A673 (cell line): ENCODE measurements at regions not wholly inside any gene's neighbourhood (a gene's known extent, or its start where the extent isn't known, plus 50 kb on each side); places are given as distances from the start of the nearest gene placed in this dataset.

Experiments used
- BruUV-seq: library from RNA; stranded (reverse); fragments of 400-500 nt; replicated peaks from 2 replicates; lab custom pipeline; 2021; lab: Mats Ljungman, UMichigan
- CTCF ChIA-PET: fragments of 300-600 bp; sonication (Branson Sonifier 250); formaldehyde crosslinking; loops from one replicate; lab custom pipeline; 2022; ENCODE audit warnings: antibody characterized with exemption; lab: Charles Lee
- POLR2A ChIA-PET: fragments of 300-600 bp; sonication (Branson Sonifier 250); formaldehyde crosslinking; loops from one replicate; lab custom pipeline; 2022; ENCODE audit warnings: antibody characterized with exemption; ENCODE audit not compliant: low non-redundant PET; lab: Charles Lee
- DNase-seq: peaks from one replicate; pipeline ENCODE4 v3.0.0-alpha.2; 2015; ENCODE audit warnings: low spot score
- H3K27ac ChIP-seq: fragments of 200-600 bp; sonication (generic); 2 replicates; pipeline ENCODE4 v1.5.1; 2016; ENCODE audit warnings: mixed run types, low read depth, mild to moderate bottlenecking, mixed read lengths, antibody characterized with exemption, low read length; ENCODE audit not compliant: poor library complexity, severe bottlenecking
- H3K27me3 ChIP-seq: fragments of 200-600 bp; sonication (generic); replicated peaks from 2 replicates; pipeline ENCODE4 v1.6.1; 2017; ENCODE audit warnings: mixed run types, low read depth, mild to moderate bottlenecking, mixed read lengths, antibody characterized with exemption, low read length; ENCODE audit not compliant: insufficient read depth, poor library complexity
- H3K36me3 ChIP-seq: fragments of 200-600 bp; sonication (generic); 2 replicates; pipeline ENCODE4 v1.6.1; 2016; ENCODE audit warnings: mixed run types, mild to moderate bottlenecking, mixed read lengths, antibody characterized with exemption, low read length; ENCODE audit not compliant: insufficient read depth, poor library complexity, severe bottlenecking
- H3K4me1 ChIP-seq: fragments of 200-600 bp; sonication (generic); 2 replicates; pipeline ENCODE4 v1.6.1; 2017; ENCODE audit warnings: mixed run types, mild to moderate bottlenecking, mixed read lengths, antibody characterized with exemption, low read length; ENCODE audit not compliant: insufficient read depth, poor library complexity, severe bottlenecking
- H3K4me3 ChIP-seq: fragments of 200-600 bp; sonication (generic); 2 replicates; pipeline ENCODE4 v1.5.1; 2016; ENCODE audit warnings: low read depth, mixed run types, mild to moderate bottlenecking, mixed read lengths, low read length; ENCODE audit not compliant: poor library complexity, severe bottlenecking
- H3K9me3 ChIP-seq: fragments of 200-600 bp; sonication (generic); 2 replicates; pipeline ENCODE4 v1.6.1; 2016; ENCODE audit warnings: mixed run types, low read depth, mild to moderate bottlenecking, mixed read lengths, antibody characterized with exemption, low read length; ENCODE audit not compliant: poor library complexity, severe bottlenecking
- CTCF ChIP-seq: fragments of 300-800, 200-600 bp; sonication (generic); conservative IDR thresholded peaks from 2 replicates; pipeline ENCODE4 v1.5.1; 2017; ENCODE audit warnings: low read depth, mild to moderate bottlenecking, antibody characterized with exemption, low read length, moderate library complexity, mixed read lengths
- EZH2 ChIP-seq: fragments of 200-600 bp; sonication (generic); IDR thresholded peaks from 2 replicates; pipeline ENCODE4 v1.6.1; 2017; ENCODE audit warnings: borderline replicate concordance, low read depth, mild to moderate bottlenecking, mixed read lengths, antibody characterized with exemption, low read length; ENCODE audit not compliant: poor library complexity, severe bottlenecking
- intact Hi-C: fragments of 100-400 bp; cut with micrococcal nuclease; formaldehyde crosslinking; loops from one replicate; pipeline ENCODE4 v1.10.0; 2022; ENCODE audit not compliant: unreplicated experiment

GRCh38 chr5:27477550-27477949 lies 439.2 kb upstream of the CDH9 start:
- Histone ChIP-seq H3K27ac (no peak overlapping the region), H3K9me3 (no peaks in the 10 kb centered on the region), H3K27me3 (no peaks in the 10 kb centered on the region), H3K4me3 (no peak overlapping the region), H3K36me3 (no peaks in the 10 kb centered on the region), H3K4me1 (no peaks in the 10 kb centered on the region)
- intact Hi-C loops: no loop called here
- TF ChIP-seq EZH2 (no peak), CTCF (no peak)
- no peak for DNase-seq
- no TSS peak for BruUV-seq
- ChIA-PET CTCF (no interaction called here), POLR2A (no interaction called here)

GRCh38 chr5:27476356-27476988 lies 438.1 kb upstream of the CDH9 start:
- CTCF ChIA-PET: no interaction called here
- intact Hi-C loops: no loop called here
- TF ChIP-seq CTCF (no peak), EZH2 (no peak)
- Histone ChIP-seq H3K4me3 (no peak overlapping the region), H3K27me3 (no peaks in the 10 kb centered on the region), H3K36me3 (no peaks in the 10 kb centered on the region), H3K27ac (no peak overlapping the region), H3K4me1 (no peaks in the 10 kb centered on the region), H3K9me3 (no peaks in the 10 kb centered on the region)
- DNase-seq: no peak
- POLR2A ChIA-PET: no interaction called here
- no TSS peak for BruUV-seq

- DNase-seq: no peak
These were observed 436.7 kb upstream of the CDH9 start for GRCh38 chr5:27475063-27475462.

More at GRCh38 chr5:27475063-27475462, 436.7 kb upstream of the CDH9 start:
- Histone ChIP-seq H3K4me1 (no peaks in the 10 kb centered on the region), H3K4me3 (no peak overlapping the region), H3K27ac (no peak overlapping the region), H3K27me3 (no peaks in the 10 kb centered on the region), H3K36me3 (no peaks in the 10 kb centered on the region), H3K9me3 (no peaks in the 10 kb centered on the region)
- ChIA-PET POLR2A (no interaction called here), CTCF (no interaction called here)
- no TSS peak for BruUV-seq
- no peak for TF ChIP-seq CTCF
- no peak for TF ChIP-seq EZH2
- intact Hi-C loops: no loop called here
